ENCODE measurements at regions not wholly inside any gene's neighbourhood (a gene's known extent, or its start where the extent isn't known, plus 50 kb on each side); places are given as distances from the start of the nearest gene placed in this dataset.

- TF ChIP-seq EZH2 (IDR thresholded peaks at IDR 0.05) (no peak), POLR2AphosphoS5 (IDR thresholded peaks at IDR 0.05; ENCODE audit: borderline replicate concordance, low read depth, low read length) (no peak), FOXP2 (optimal IDR thresholded peaks at IDR 0.05; ENCODE audit: control extremely low read depth, extremely low read length, insufficient read depth) (no peak)
These were observed 1424.4 kb upstream of the MIR17HG start for GRCh38 chr13:89923052-89923451.
